ENCODE measurements at regions not wholly inside any gene's neighbourhood (a gene's known extent, or its start where the extent isn't known, plus 50 kb on each side); places are given as distances from the start of the nearest gene placed in this dataset.

- Histone ChIP-seq H3K4me1 (ENCODE audit: control insufficient read depth, insufficient read depth, low read length) (no peaks in the 10 kb centered on the region), H3K36me3 (ENCODE audit: insufficient read depth, low read length) (no peaks in the 10 kb centered on the region), H3K4me2 (ENCODE audit: low read length) (no peak overlapping the region), H3K9me3 (replicated peaks; ENCODE audit: low read length) (no peaks in the 10 kb centered on the region), H3K27me3 (ENCODE audit: control insufficient read depth, insufficient read depth, low read length) (no peaks in the 10 kb centered on the region), H3K9ac (ENCODE audit: low read depth, low read length) (no peak overlapping the region), H3K4me3 (ENCODE audit: low read length) (no peak overlapping the region)
Measured at GRCh38 chr3:81864272-81864671, 102.8 kb upstream of the GBE1 start.

DNA sequence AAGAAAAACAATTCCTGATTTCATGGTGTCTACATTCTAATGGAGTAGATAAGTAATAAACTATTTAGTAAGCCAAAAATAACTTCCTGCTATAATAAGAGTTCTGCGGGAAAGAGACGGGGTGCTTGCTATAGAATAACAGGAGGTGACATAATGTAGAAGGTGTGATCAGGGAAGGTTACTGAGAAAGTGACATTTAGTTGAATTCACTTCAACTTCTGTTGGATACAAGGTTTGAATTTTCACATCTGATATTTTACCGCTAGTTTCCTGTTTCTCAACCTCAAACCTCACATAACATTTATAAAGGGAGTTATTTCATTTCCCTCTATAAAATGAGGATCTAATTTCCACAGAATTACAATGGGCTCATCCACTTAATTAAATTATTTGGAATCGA, 102.3 kb upstream of the GBE1 start:
- H3K4me2 ChIP-seq (ENCODE audit: low read length): no peak overlapping the region
- H3K4me1 ChIP-seq (ENCODE audit: control insufficient read depth, insufficient read depth, low read length): no peaks in the 10 kb centered on the region
- H3K9ac ChIP-seq (ENCODE audit: low read depth, low read length): no peak overlapping the region
- H3K9me3 ChIP-seq (replicated peaks; ENCODE audit: low read length): no peaks in the 10 kb centered on the region
- H3K4me3 ChIP-seq (ENCODE audit: low read length): no peak overlapping the region
- H3K27me3 ChIP-seq (ENCODE audit: control insufficient read depth, insufficient read depth, low read length): no peaks in the 10 kb centered on the region
- no peaks in the 10 kb centered on the region for H3K36me3 ChIP-seq (ENCODE audit: insufficient read depth, low read length)

- Histone ChIP-seq H3K36me3 (ENCODE audit: insufficient read depth, low read length) (no peaks in the 10 kb centered on the region), H3K9ac (ENCODE audit: low read depth, low read length) (no peak overlapping the region), H3K27me3 (ENCODE audit: control insufficient read depth, insufficient read depth, low read length) (no peaks in the 10 kb centered on the region), H3K4me3 (ENCODE audit: low read length) (no peak overlapping the region), H3K9me3 (replicated peaks; ENCODE audit: low read length) (no peaks in the 10 kb centered on the region), H3K4me2 (ENCODE audit: low read length) (no peak overlapping the region), H3K4me1 (ENCODE audit: control insufficient read depth, insufficient read depth, low read length) (no peaks in the 10 kb centered on the region)
Measured at GRCh38 chr3:81861593-81861992, 100.1 kb upstream of the GBE1 start.

- no peaks in the 10 kb centered on the region for H3K36me3 ChIP-seq (ENCODE audit: insufficient read depth, low read length)
- H3K9ac ChIP-seq (ENCODE audit: low read depth, low read length): no peak overlapping the region
- H3K4me3 ChIP-seq (ENCODE audit: low read length): no peak overlapping the region
- no peak overlapping the region for H3K4me2 ChIP-seq (ENCODE audit: low read length)
- H3K4me1 ChIP-seq (ENCODE audit: control insufficient read depth, insufficient read depth, low read length): no peaks in the 10 kb centered on the region
- H3K9me3 ChIP-seq (replicated peaks; ENCODE audit: low read length): no peaks in the 10 kb centered on the region
- no peaks in the 10 kb centered on the region for H3K27me3 ChIP-seq (ENCODE audit: control insufficient read depth, insufficient read depth, low read length)
Measured at GRCh38 chr3:81859524-81859923, 98.1 kb upstream of the GBE1 start.

DNA sequence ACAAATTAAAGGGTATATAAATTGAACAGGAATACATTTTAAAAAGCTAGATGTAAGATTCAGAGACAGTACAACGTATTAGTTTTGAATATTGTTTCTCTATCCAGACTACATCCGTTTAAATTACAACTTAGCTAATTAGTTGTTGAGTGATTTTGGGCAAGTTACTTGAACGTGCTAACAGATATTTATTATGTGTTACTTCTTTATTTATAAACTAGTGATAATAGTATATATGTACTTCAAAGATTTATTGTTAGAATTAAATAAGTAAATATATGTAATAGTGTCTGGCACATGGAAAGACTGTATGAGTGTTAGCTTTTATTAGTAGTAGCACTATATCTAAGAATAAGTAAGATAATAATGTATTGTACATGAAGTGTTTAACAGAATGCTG, 92.0 kb upstream of the GBE1 start:
- no peaks in the 10 kb centered on the region for H3K36me3 ChIP-seq (ENCODE audit: insufficient read depth, low read length)
- no peak overlapping the region for H3K4me2 ChIP-seq (ENCODE audit: low read length)
- no peak overlapping the region for H3K4me3 ChIP-seq (ENCODE audit: low read length)
- no peaks in the 10 kb centered on the region for H3K9me3 ChIP-seq (replicated peaks; ENCODE audit: low read length)
- no peaks in the 10 kb centered on the region for H3K27me3 ChIP-seq (ENCODE audit: control insufficient read depth, insufficient read depth, low read length)
- H3K9ac ChIP-seq (ENCODE audit: low read depth, low read length): no peak overlapping the region
- H3K4me1 ChIP-seq (ENCODE audit: control insufficient read depth, insufficient read depth, low read length): no peaks in the 10 kb centered on the region

DNA sequence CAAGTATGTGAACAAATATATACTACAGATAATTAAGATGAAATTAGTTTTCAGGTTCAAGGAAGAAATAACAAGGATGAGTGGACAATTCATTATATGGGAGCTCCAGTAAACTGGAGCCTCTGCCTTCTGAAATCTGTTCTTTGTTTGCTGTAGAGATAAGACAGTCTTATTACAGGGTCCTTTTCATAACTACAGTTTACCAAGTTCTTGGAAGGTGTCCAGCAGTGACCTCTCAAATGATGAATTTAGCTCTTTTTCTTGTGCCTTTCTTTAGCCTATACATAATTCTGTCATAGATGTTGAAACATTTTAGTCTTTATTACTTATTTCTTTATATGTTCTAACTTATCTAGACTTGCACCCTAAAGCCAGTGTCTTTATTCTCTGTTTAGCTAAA, 89.7 kb upstream of the GBE1 start:
- Histone ChIP-seq H3K4me3 (ENCODE audit: low read length) (no peak overlapping the region), H3K9ac (ENCODE audit: low read depth, low read length) (no peak overlapping the region), H3K36me3 (ENCODE audit: insufficient read depth, low read length) (no peaks in the 10 kb centered on the region), H3K4me2 (ENCODE audit: low read length) (no peak overlapping the region), H3K9me3 (replicated peaks; ENCODE audit: low read length) (no peaks in the 10 kb centered on the region), H3K27me3 (ENCODE audit: control insufficient read depth, insufficient read depth, low read length) (no peaks in the 10 kb centered on the region), H3K4me1 (ENCODE audit: control insufficient read depth, insufficient read depth, low read length) (no peaks in the 10 kb centered on the region)

DNA sequence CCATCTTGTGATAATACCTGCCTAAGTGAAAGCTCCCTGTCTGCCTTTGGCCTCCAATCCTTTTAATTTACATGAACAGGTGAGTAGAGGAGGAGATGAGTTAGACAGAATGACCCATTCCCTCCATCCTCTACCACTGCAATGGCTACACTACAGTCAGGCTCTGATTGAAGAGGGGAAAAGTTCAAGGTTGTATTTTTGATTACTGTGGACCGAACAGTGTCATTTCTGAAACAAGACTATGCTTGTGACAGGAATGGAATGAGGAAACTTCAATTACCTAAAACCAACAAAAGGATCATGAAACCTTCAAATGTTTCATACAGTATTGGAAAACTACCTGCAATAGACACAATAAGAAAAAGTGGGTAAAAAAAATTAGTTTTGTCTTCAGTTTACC, 85.5 kb upstream of the GBE1 start:
- no peak overlapping the region for H3K9ac ChIP-seq (ENCODE audit: low read depth, low read length)
- H3K4me1 ChIP-seq (ENCODE audit: control insufficient read depth, insufficient read depth, low read length): no peaks in the 10 kb centered on the region
- no peak overlapping the region for H3K4me3 ChIP-seq (ENCODE audit: low read length)
- H3K9me3 ChIP-seq (replicated peaks; ENCODE audit: low read length): no peaks in the 10 kb centered on the region
- no peaks in the 10 kb centered on the region for H3K27me3 ChIP-seq (ENCODE audit: control insufficient read depth, insufficient read depth, low read length)
- no peak overlapping the region for H3K4me2 ChIP-seq (ENCODE audit: low read length)
- H3K36me3 ChIP-seq (ENCODE audit: insufficient read depth, low read length): no peaks in the 10 kb centered on the region

DNA sequence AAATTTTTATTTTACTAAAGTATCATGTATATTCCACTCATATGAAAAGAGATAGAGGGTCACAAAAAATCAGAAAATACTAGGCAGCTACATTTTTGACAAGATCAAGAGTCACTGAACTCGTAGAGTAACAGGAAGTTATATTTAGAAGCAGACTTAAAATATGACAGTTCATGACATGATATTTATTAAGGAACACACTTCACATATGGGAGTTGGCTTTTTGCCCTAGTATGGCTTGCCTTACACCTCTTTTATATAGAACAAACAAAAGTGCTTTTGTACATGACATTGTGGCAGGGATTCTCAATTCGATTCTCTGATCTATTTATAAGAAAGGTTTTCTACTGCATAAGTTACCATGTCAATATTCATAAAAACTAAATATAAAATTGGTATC, 80.1 kb upstream of the GBE1 start:
- Histone ChIP-seq H3K4me1 (ENCODE audit: control insufficient read depth, insufficient read depth, low read length) (no peaks in the 10 kb centered on the region), H3K9me3 (replicated peaks; ENCODE audit: low read length) (no peaks in the 10 kb centered on the region), H3K27me3 (ENCODE audit: control insufficient read depth, insufficient read depth, low read length) (no peaks in the 10 kb centered on the region), H3K36me3 (ENCODE audit: insufficient read depth, low read length) (no peaks in the 10 kb centered on the region), H3K9ac (ENCODE audit: low read depth, low read length) (no peak overlapping the region), H3K4me2 (ENCODE audit: low read length) (no peak overlapping the region), H3K4me3 (ENCODE audit: low read length) (no peak overlapping the region)

DNA sequence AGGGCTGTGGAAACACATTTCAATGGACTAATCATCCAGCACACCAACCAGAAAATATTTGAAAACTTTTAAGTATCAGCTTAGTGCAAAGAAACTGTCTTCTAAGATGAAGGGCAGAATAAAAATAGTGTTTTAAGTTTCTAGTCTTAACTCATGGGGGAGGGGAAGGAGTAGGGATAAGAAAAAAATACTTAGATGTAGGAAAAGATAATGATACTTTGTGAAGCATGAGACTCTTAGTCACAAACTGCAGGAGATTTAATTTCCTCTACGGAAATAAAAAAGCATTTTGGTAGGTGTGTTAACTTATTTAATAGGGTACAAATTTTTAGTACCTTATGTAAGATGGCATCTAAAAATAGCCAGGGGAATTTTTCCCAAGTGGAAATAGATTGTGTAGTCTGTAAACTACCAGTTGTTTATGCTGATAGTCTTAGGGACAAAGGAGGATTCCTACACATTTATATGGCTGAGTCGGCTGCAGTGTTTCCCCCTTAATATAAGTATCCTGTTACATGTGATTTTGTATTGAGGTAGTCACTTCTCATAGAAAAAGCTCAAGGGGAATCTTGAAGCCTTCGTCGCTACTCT, 78.2 kb upstream of the GBE1 start:
- Histone ChIP-seq H3K9ac (ENCODE audit: low read depth, low read length) (no peak overlapping the region), H3K4me3 (ENCODE audit: low read length) (no peak overlapping the region), H3K9me3 (replicated peaks; ENCODE audit: low read length) (no peaks in the 10 kb centered on the region), H3K4me2 (ENCODE audit: low read length) (no peak overlapping the region), H3K4me1 (ENCODE audit: control insufficient read depth, insufficient read depth, low read length) (no peaks in the 10 kb centered on the region), H3K27me3 (ENCODE audit: control insufficient read depth, insufficient read depth, low read length) (no peaks in the 10 kb centered on the region), H3K36me3 (ENCODE audit: insufficient read depth, low read length) (no peaks in the 10 kb centered on the region)

GRCh38 chr3:81838457-81838856, 77.0 kb upstream of the GBE1 start:
- Histone ChIP-seq H3K36me3 (ENCODE audit: insufficient read depth, low read length) (no peaks in the 10 kb centered on the region), H3K27me3 (ENCODE audit: control insufficient read depth, insufficient read depth, low read length) (no peaks in the 10 kb centered on the region), H3K4me2 (ENCODE audit: low read length) (no peak overlapping the region), H3K4me1 (ENCODE audit: control insufficient read depth, insufficient read depth, low read length) (no peaks in the 10 kb centered on the region), H3K9ac (ENCODE audit: low read depth, low read length) (no peak overlapping the region), H3K9me3 (replicated peaks; ENCODE audit: low read length) (no peaks in the 10 kb centered on the region), H3K4me3 (ENCODE audit: low read length) (no peak overlapping the region)

GRCh38 chr3:81837071-81837593, 75.7 kb upstream of the GBE1 start:
- Histone ChIP-seq H3K9me3 (replicated peaks; ENCODE audit: low read length) (no peaks in the 10 kb centered on the region), H3K9ac (ENCODE audit: low read depth, low read length) (no peak overlapping the region), H3K27me3 (ENCODE audit: control insufficient read depth, insufficient read depth, low read length) (no peaks in the 10 kb centered on the region), H3K4me3 (ENCODE audit: low read length) (no peak overlapping the region), H3K4me2 (ENCODE audit: low read length) (no peak overlapping the region), H3K4me1 (ENCODE audit: control insufficient read depth, insufficient read depth, low read length) (no peaks in the 10 kb centered on the region), H3K36me3 (ENCODE audit: insufficient read depth, low read length) (no peaks in the 10 kb centered on the region)

DNA sequence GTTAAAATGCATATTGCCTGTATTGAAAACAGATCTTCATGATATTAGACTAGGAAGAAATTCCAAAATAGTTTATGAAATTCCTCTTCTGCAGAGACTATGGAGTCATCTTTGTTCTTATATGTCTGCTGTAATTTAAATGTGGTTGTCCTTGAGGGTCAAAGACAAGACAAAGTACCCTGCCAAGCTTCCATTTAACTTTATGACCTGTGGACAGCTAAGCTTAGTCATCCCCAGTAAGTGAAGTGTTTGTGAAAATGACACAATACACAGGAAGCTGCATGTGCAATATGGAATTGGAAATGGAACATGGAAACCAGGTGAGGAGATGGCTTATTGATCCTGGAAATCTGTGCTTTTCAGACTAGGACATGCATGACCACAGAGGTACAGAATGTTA, 68.5 kb upstream of the GBE1 start:
- H3K9ac ChIP-seq (ENCODE audit: low read depth, low read length): no peak overlapping the region
- H3K4me1 ChIP-seq (ENCODE audit: control insufficient read depth, insufficient read depth, low read length): no peaks in the 10 kb centered on the region
- H3K4me3 ChIP-seq (ENCODE audit: low read length): no peak overlapping the region
- H3K4me2 ChIP-seq (ENCODE audit: low read length): no peak overlapping the region
- no peaks in the 10 kb centered on the region for H3K36me3 ChIP-seq (ENCODE audit: insufficient read depth, low read length)
- no peaks in the 10 kb centered on the region for H3K27me3 ChIP-seq (ENCODE audit: control insufficient read depth, insufficient read depth, low read length)
- H3K9me3 ChIP-seq (replicated peaks; ENCODE audit: low read length): no peaks in the 10 kb centered on the region

Data from skeletal muscle satellite cell (primary cell).